IMR-90 (cell line): ENCODE measurements at regions not wholly inside any gene's neighbourhood (a gene's known extent, or its start where the extent isn't known, plus 50 kb on each side); places are given as distances from the start of the nearest gene placed in this dataset.

Experiments
- BHLHE40 ChIP-seq: fragments of 150-350 bp; IDR thresholded peaks from 2 replicates; pipeline ENCODE4 v1.6.1; 2016; ENCODE audit warnings: mild to moderate bottlenecking, low read depth, low read length
- CEBPB ChIP-seq: IDR thresholded peaks from 2 replicates; pipeline ENCODE4 v1.6.1; 2012; ENCODE audit warnings: low read depth, low read length, improper control_type of control experiment
- FOS ChIP-seq: fragments of 150-350 bp; IDR thresholded peaks from 2 replicates; pipeline ENCODE4 v1.6.1; 2016; ENCODE audit warnings: low read depth, low read length
- MAFK ChIP-seq: IDR thresholded peaks from 2 replicates; pipeline ENCODE4 v1.6.1; 2012; ENCODE audit warnings: low read depth, low read length, improper control_type of control experiment
- NFE2L2 ChIP-seq: fragments of 150-350 bp; IDR thresholded peaks from 2 replicates; pipeline ENCODE4 v1.6.1; 2016; ENCODE audit warnings: low read depth, mild to moderate bottlenecking, low read length
- POLR2A ChIP-seq: IDR thresholded peaks from 2 replicates; pipeline ENCODE4 v1.6.1; 2012; ENCODE audit warnings: mild to moderate bottlenecking, low read depth, low read length
- RAD21 ChIP-seq: IDR thresholded peaks from 2 replicates; pipeline ENCODE4 v1.6.1; 2012; ENCODE audit warnings: low read length, improper control_type of control experiment
- RCOR1 ChIP-seq: IDR thresholded peaks from 2 replicates; pipeline ENCODE4 v1.6.1; 2012; ENCODE audit warnings: mild to moderate bottlenecking, low read length, improper control_type of control experiment; ENCODE audit not compliant: insufficient replicate concordance
- RFX5 ChIP-seq: IDR thresholded peaks from 2 replicates; pipeline ENCODE4 v1.8.0; 2012; ENCODE audit warnings: low read depth, mild to moderate bottlenecking, low read length, moderate library complexity
- SMC3 ChIP-seq: fragments of 150-350 bp; IDR thresholded peaks from 2 replicates; pipeline ENCODE4 v1.6.1; 2016; ENCODE audit warnings: low read depth, mild to moderate bottlenecking, antibody characterized with exemption, low read length, moderate library complexity
- USF2 ChIP-seq: fragments of 150-350 bp; IDR thresholded peaks from 2 replicates; pipeline ENCODE4 v1.6.1; 2017; ENCODE audit warnings: mild to moderate bottlenecking, antibody characterized with exemption, low read length, low read depth
- TF ChIP-seq, protein P1 (sequence below): conservative IDR thresholded peaks from 2 replicates; pipeline ENCODE4 v1.5.1; 2012; ENCODE audit warnings: mild to moderate bottlenecking, low read depth, low read length, improper control_type of control experiment

GRCh38 chr2:212733273-212733672, 194.7 kb upstream of the ERBB4 start:
- TF ChIP-seq POLR2A, result no peak
- TF ChIP-seq, protein P1, sequence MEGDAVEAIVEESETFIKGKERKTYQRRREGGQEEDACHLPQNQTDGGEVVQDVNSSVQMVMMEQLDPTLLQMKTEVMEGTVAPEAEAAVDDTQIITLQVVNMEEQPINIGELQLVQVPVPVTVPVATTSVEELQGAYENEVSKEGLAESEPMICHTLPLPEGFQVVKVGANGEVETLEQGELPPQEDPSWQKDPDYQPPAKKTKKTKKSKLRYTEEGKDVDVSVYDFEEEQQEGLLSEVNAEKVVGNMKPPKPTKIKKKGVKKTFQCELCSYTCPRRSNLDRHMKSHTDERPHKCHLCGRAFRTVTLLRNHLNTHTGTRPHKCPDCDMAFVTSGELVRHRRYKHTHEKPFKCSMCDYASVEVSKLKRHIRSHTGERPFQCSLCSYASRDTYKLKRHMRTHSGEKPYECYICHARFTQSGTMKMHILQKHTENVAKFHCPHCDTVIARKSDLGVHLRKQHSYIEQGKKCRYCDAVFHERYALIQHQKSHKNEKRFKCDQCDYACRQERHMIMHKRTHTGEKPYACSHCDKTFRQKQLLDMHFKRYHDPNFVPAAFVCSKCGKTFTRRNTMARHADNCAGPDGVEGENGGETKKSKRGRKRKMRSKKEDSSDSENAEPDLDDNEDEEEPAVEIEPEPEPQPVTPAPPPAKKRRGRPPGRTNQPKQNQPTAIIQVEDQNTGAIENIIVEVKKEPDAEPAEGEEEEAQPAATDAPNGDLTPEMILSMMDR, result no peak
- TF ChIP-seq CEBPB, result no peak
- TF ChIP-seq BHLHE40, result no peak
- TF ChIP-seq RFX5, result no peak
- TF ChIP-seq RCOR1, result no peak
- no peak for TF ChIP-seq MAFK
- TF ChIP-seq FOS, result no peak
- TF ChIP-seq RAD21, result no peak
- no peak for TF ChIP-seq NFE2L2
- no peak for TF ChIP-seq USF2
- no peak for TF ChIP-seq SMC3
